Urinary bladder (tissue), 3 donors: ENCODE measurements at regions not wholly inside any gene's neighbourhood (a gene's known extent, or its start where the extent isn't known, plus 50 kb on each side); places are given as distances from the start of the nearest gene placed in this dataset.

Source experiments
- DNase-seq: peaks from one replicate; pipeline ENCODE4 v3.0.0-alpha.2; 2015; ENCODE audit errors: extremely low spot score
- H3K27ac ChIP-seq: one replicate; pipeline ENCODE4 v1.5.1; 2013; ENCODE audit warnings: low read depth, mild to moderate bottlenecking, moderate library complexity
- H3K36me3 ChIP-seq: one replicate; pipeline ENCODE4 v1.6.1; 2013; ENCODE audit warnings: mild to moderate bottlenecking, moderate library complexity; ENCODE audit not compliant: insufficient read depth
- H3K4me1 ChIP-seq: one replicate; pipeline ENCODE4 v1.6.1; 2013; ENCODE audit warnings: mild to moderate bottlenecking, moderate library complexity; ENCODE audit not compliant: insufficient read depth
- H3K4me3 ChIP-seq: one replicate; pipeline ENCODE4 v1.5.1; 2013; ENCODE audit warnings: low read depth, low read length
- WGBS: extraction: QIAGEN DNeasy Blood & Tissue Kit; methylation state at CpG from one replicate; pipeline ENCODE4 v1.1.7; 2013; 5-methylcytosine and 5-hydroxymethylcytosine counted together
- donor health status: healthy with polysubstance abuse.
- donor health status: healthy.

GRCh38 chr13:26895081-26895807, 134.7 kb upstream of the GPR12 start:
- Histone ChIP-seq H3K36me3 (no peaks in the 10 kb centered on the region), H3K27ac (no peak overlapping the region), H3K4me3 (no peak overlapping the region), H3K4me1 (no peaks in the 10 kb centered on the region)
- DNase-seq = no peak
- WGBS = 35% methylated on average over 24 of the region's 24 CpGs

- WGBS = 89% methylated on average over 7 of the region's 7 CpGs
- no peak for DNase-seq
- no peaks in the 10 kb centered on the region for H3K36me3 ChIP-seq
- H3K4me1 ChIP-seq = no peaks in the 10 kb centered on the region
- H3K4me3 ChIP-seq = no peak overlapping the region
- no peak overlapping the region for H3K27ac ChIP-seq
Observed at GRCh38 chr13:26888632-26889031, 128.0 kb upstream of the GPR12 start.

GRCh38 chr13:26887594-26887993, 127.0 kb upstream of the GPR12 start:
- WGBS = 52% methylated on average over 3 of the region's 3 CpGs
- H3K4me3 ChIP-seq = no peak overlapping the region
- no peaks in the 10 kb centered on the region for H3K4me1 ChIP-seq
- H3K27ac ChIP-seq = no peak overlapping the region
- no peak for DNase-seq
- no peaks in the 10 kb centered on the region for H3K36me3 ChIP-seq

- no peak overlapping the region for H3K4me3 ChIP-seq
- DNase-seq = no peak
- no peaks in the 10 kb centered on the region for H3K4me1 ChIP-seq
- WGBS = 57% methylated on average over 3 of the region's 3 CpGs
- no peak overlapping the region for H3K27ac ChIP-seq
- no peaks in the 10 kb centered on the region for H3K36me3 ChIP-seq
Observed at GRCh38 chr13:26883613-26884257, 123.1 kb upstream of the GPR12 start.

- no peak overlapping the region for H3K27ac ChIP-seq
- no peak overlapping the region for H3K4me3 ChIP-seq
- no peaks in the 10 kb centered on the region for H3K36me3 ChIP-seq
- no peak for DNase-seq
- H3K4me1 ChIP-seq = no peaks in the 10 kb centered on the region
- WGBS = 93% methylated on average over 7 of the region's 7 CpGs
Observed at GRCh38 chr13:26882731-26883130, 122.1 kb upstream of the GPR12 start.

- Histone ChIP-seq H3K4me1 (no peaks in the 10 kb centered on the region), H3K27ac (no peak overlapping the region), H3K36me3 (no peaks in the 10 kb centered on the region), H3K4me3 (no peak overlapping the region)
- DNase-seq = no peak
- 29% methylated on average over 6 of the region's 6 CpGs for WGBS
Observed at GRCh38 chr13:26881154-26881553, 120.6 kb upstream of the GPR12 start.

- no peak overlapping the region for H3K27ac ChIP-seq
- H3K4me3 ChIP-seq = no peak overlapping the region
- H3K4me1 ChIP-seq = no peaks in the 10 kb centered on the region
- H3K36me3 ChIP-seq = no peaks in the 10 kb centered on the region
- WGBS = 66% methylated on average over 8 of the region's 8 CpGs
- no peak for DNase-seq
Observed at GRCh38 chr13:26880735-26881134, 120.1 kb upstream of the GPR12 start.

- DNase-seq = no peak
- WGBS = 4% methylated on average over 1 of the region's 1 CpG
- Histone ChIP-seq H3K4me3 (no peak overlapping the region), H3K27ac (no peak overlapping the region), H3K36me3 (no peaks in the 10 kb centered on the region), H3K4me1 (no peaks in the 10 kb centered on the region)
Observed at GRCh38 chr13:26878438-26878837, 117.9 kb upstream of the GPR12 start.

GRCh38 chr13:26873386-26873698, 112.8 kb upstream of the GPR12 start:
- WGBS = 69% methylated on average over 7 of the region's 7 CpGs
- no peak for DNase-seq

GRCh38 chr13:26872525-26873385, 112.2 kb upstream of the GPR12 start:
- 48% methylated on average over 28 of the region's 28 CpGs for WGBS
- Histone ChIP-seq H3K27ac (no peak overlapping the region), H3K4me1 (no peaks in the 10 kb centered on the region), H3K36me3 (no peaks in the 10 kb centered on the region), H3K4me3 (no peak overlapping the region)
- no peak for DNase-seq

More at GRCh38 chr13:26873386-26873698, 112.8 kb upstream of the GPR12 start:
- Histone ChIP-seq H3K36me3 (no peaks in the 10 kb centered on the region), H3K4me3 (no peak overlapping the region), H3K4me1 (no peaks in the 10 kb centered on the region), H3K27ac (no peak overlapping the region)

- no peaks in the 10 kb centered on the region for H3K36me3 ChIP-seq
- H3K4me1 ChIP-seq = no peaks in the 10 kb centered on the region
- H3K4me3 ChIP-seq = no peak overlapping the region
- no peak overlapping the region for H3K27ac ChIP-seq
- DNase-seq = no peak
- WGBS = 13% methylated on average over 5 of the region's 5 CpGs
Observed at GRCh38 chr13:26867451-26868091, 107.0 kb upstream of the GPR12 start.

GRCh38 chr13:26864576-26864975, 104.0 kb upstream of the GPR12 start:
- H3K4me1 ChIP-seq = no peaks in the 10 kb centered on the region
- 79% methylated on average over 5 of the region's 5 CpGs for WGBS
- H3K36me3 ChIP-seq = no peaks in the 10 kb centered on the region
- H3K4me3 ChIP-seq = no peak overlapping the region
- H3K27ac ChIP-seq = no peak overlapping the region
- no peak for DNase-seq

GRCh38 chr13:26861941-26862340, 101.4 kb upstream of the GPR12 start:
- H3K27ac ChIP-seq = no peak overlapping the region
- H3K36me3 ChIP-seq = no peaks in the 10 kb centered on the region
- H3K4me1 ChIP-seq = no peaks in the 10 kb centered on the region
- 60% methylated on average over 2 of the region's 2 CpGs for WGBS
- DNase-seq = no peak
- no peak overlapping the region for H3K4me3 ChIP-seq
